Thymus (tissue), 11 donors: ENCODE measurements at regions not wholly inside any gene's neighbourhood (a gene's known extent, or its start where the extent isn't known, plus 50 kb on each side); places are given as distances from the start of the nearest gene placed in this dataset.

Experiments used
- DNase-seq, 9 donors: peaks; one replicate each; pipeline ENCODE4 v3.0.0-alpha.2; 2013; ENCODE audit warnings: low spot score in 9 of 9, low read depth in 6 of 9, missing footprints in 1 of 9
- H3K27ac ChIP-seq, 2 donors: one replicate each; pipeline ENCODE4 v1.5.1; 2013; ENCODE audit warnings: control low read depth in 1 of 2, low read depth in 1 of 2, low read length in 1 of 2, mild to moderate bottlenecking in 1 of 2, moderate library complexity in 1 of 2
- H3K27me3 ChIP-seq, 2 donors: one replicate each; pipeline ENCODE4 v1.5.1; 2013; ENCODE audit warnings: low read length in 1 of 2; ENCODE audit not compliant: control insufficient read depth in 2 of 2, insufficient read depth in 1 of 2
- H3K36me3 ChIP-seq, 2 donors: one replicate each; pipeline ENCODE4 v1.5.1; 2013; ENCODE audit warnings: low read length in 1 of 2, mild to moderate bottlenecking in 1 of 2, moderate library complexity in 1 of 2; ENCODE audit not compliant: control insufficient read depth in 2 of 2, insufficient read depth in 2 of 2
- H3K4me1 ChIP-seq, 2 donors: one replicate each; pipeline ENCODE4 v1.5.1; 2013; ENCODE audit warnings: low read length in 2 of 2; ENCODE audit not compliant: control insufficient read depth in 2 of 2, insufficient read depth in 2 of 2
- H3K4me3 ChIP-seq, 2 donors: one replicate each; pipeline ENCODE4 v1.5.1; 2013; ENCODE audit warnings: low read length in 2 of 2, control low read depth in 1 of 2, mild to moderate bottlenecking in 1 of 2
- H3K9me3 ChIP-seq, 2 donors: one replicate each; pipeline ENCODE4 v1.5.1; 2013; ENCODE audit warnings: low read length in 1 of 2, mild to moderate bottlenecking in 1 of 2; ENCODE audit not compliant: control insufficient read depth in 2 of 2, insufficient read depth in 1 of 2
- whole genome bisulfite sequencing: extraction: QIAGEN DNeasy Blood & Tissue Kit; methylation state at CpG from one replicate; pipeline ENCODE4 v1.1.7; 2013; 5-methylcytosine and 5-hydroxymethylcytosine counted together
- donor health status: healthy.

DNA sequence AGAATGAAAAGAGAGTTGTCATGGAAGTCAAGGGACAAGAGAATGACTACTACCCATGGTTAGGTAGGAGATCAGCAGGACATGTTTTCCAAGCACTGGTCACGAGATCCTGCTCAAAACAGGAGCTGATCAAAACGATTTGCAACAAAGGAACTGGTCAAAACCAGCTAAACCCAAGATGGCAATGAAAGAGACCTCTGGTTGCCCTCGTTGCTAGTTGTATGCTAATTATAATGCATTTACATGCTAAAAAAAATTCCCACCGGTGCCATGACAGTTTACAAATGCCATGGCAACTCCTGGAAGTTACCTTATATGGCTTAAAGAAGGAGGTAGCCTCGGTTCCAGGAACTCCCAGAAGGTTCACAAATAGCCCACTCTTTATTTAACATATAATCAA lies 95.0 kb upstream of the OTX2 start:
- Histone ChIP-seq H3K4me3 (no peak overlapping the region), H3K9me3 (no peaks in the 10 kb centered on the region), H3K4me1 (no peaks in the 10 kb centered on the region), H3K36me3 (no peaks in the 10 kb centered on the region), H3K27me3 (no peaks in the 10 kb centered on the region), H3K27ac (no peak overlapping the region)
- WGBS, result 37% methylated on average over 5 of the region's 5 CpGs
- no peak for DNase-seq

DNA sequence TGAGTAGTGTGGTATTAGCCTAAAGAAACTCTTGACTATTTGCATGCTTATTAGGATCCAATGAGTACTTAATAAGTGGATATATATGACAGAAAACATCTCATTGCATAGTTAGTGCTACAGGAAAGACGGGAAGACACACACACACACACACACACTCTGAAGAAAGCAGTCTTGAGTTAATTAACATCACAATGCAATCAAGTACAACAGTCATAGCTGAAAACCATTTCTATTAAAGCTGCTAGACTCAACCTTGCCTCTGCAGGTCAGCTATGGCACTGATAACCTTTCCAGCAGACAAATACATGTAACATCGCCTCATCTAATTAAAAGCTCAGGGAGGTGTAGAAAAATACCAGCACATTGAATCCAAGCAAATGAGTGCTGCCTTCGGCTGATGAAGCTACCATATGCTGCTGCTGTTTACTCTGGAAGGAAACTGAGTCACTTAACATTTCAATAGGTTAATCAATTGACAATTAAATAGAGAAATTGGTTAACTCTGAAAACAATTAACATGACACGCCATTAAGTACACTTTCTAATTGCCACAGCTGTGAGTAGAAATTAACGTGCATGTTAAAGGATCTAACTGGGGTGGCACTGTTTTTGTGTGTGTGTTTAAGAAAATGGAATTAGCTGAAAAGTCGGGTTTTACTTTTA lies 93.2 kb upstream of the OTX2 start:
- WGBS, result 58% methylated on average over 6 of the region's 6 CpGs

GRCh38 chr14:56902385-56902784 lies 92.1 kb upstream of the OTX2 start:
- Histone ChIP-seq H3K4me1 (no peaks in the 10 kb centered on the region), H3K4me3 (no peak overlapping the region), H3K27me3 (no peaks in the 10 kb centered on the region), H3K27ac (no peak overlapping the region), H3K36me3 (no peaks in the 10 kb centered on the region), H3K9me3 (no peaks in the 10 kb centered on the region)
- 84% methylated on average over 6 of the region's 6 CpGs for WGBS
- DNase-seq, result no peak

More for the DNA sequence above, 93.2 kb upstream of the OTX2 start:
- Histone ChIP-seq H3K9me3 (no peaks in the 10 kb centered on the region), H3K27me3 (no peaks in the 10 kb centered on the region), H3K4me3 (no peak overlapping the region), H3K36me3 (no peaks in the 10 kb centered on the region), H3K27ac (no peak overlapping the region), H3K4me1 (no peaks in the 10 kb centered on the region)
- DNase-seq, result no peak

- Histone ChIP-seq H3K36me3 (no peaks in the 10 kb centered on the region), H3K27ac (no peak overlapping the region), H3K4me3 (no peak overlapping the region), H3K9me3 (no peaks in the 10 kb centered on the region), H3K4me1 (no peaks in the 10 kb centered on the region), H3K27me3 (no peaks in the 10 kb centered on the region)
- 86% methylated on average over 6 of the region's 6 CpGs for WGBS
- no peak for DNase-seq
Measured at GRCh38 chr14:56900726-56901125, 90.4 kb upstream of the OTX2 start.

GRCh38 chr14:56899829-56900228 lies 89.5 kb upstream of the OTX2 start:
- no peak overlapping the region for H3K4me3 ChIP-seq
- no peaks in the 10 kb centered on the region for H3K9me3 ChIP-seq
- peaks cover 0 to 2% of the 10 kb centered on the region in 2 donors for H3K27me3 ChIP-seq
- no peaks in the 10 kb centered on the region for H3K4me1 ChIP-seq
- 56% methylated on average over 3 of the region's 3 CpGs for WGBS
- no peak overlapping the region for H3K27ac ChIP-seq
- H3K36me3 ChIP-seq, result no peaks in the 10 kb centered on the region
- DNase-seq, result no peak

- Histone ChIP-seq H3K27ac (no peak overlapping the region), H3K9me3 (no peaks in the 10 kb centered on the region), H3K4me3 (no peak overlapping the region), H3K4me1 (no peaks in the 10 kb centered on the region), H3K36me3 (no peaks in the 10 kb centered on the region), H3K27me3 (peaks cover 0 to 2% of the 10 kb centered on the region in 2 donors)
- 32% methylated on average over 6 of the region's 6 CpGs for whole genome bisulfite sequencing
- DNase-seq, result no peak
Measured at GRCh38 chr14:56896922-56897321, 86.6 kb upstream of the OTX2 start.

DNA sequence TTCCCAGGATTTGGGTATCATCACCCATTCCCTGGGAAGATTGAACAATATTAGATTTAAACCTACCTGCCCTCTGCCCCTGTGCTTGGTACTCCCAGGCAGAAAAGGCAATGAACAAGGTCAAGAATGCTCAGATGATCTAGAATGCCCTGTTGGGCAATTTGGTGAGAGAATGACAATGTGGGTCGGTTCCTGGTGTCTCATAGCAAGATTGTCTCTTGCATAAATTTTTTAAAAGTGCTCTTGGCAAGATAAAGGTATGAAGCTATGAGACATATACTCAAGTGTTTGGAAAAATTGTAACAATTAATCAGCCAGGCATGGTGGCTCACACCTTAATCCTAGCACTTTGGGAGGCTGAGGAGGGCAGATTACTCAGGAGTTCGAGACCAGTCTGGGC lies 86.0 kb upstream of the OTX2 start:
- H3K9me3 ChIP-seq, result no peaks in the 10 kb centered on the region
- no peak overlapping the region for H3K27ac ChIP-seq
- 82% methylated on average over 2 of the region's 2 CpGs for WGBS
- DNase-seq, result no peak
- peaks cover 0 to 2% of the 10 kb centered on the region in 2 donors for H3K27me3 ChIP-seq
- no peak overlapping the region for H3K4me3 ChIP-seq
- no peaks in the 10 kb centered on the region for H3K36me3 ChIP-seq
- no peaks in the 10 kb centered on the region for H3K4me1 ChIP-seq

DNA sequence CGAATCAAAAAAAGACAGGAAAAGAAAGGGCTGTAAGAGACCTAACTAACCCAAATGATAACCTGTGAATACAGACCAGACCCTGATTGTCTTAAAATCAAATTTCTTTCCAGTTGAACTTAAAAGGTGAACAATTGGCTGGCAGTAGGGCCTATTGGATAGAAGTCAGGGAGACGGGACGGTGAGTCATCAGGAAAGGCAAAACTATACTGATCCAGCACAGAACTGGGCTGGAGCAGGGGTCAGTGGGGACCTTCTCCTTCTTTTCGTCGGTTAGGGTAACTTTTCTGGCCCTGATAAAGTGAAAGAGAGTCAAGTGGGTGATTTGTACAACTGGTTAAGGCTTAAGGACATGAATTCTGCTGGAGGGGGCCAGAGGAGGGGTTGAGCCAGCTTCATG lies 84.9 kb upstream of the OTX2 start:
- Histone ChIP-seq H3K4me1 (no peaks in the 10 kb centered on the region), H3K36me3 (no peaks in the 10 kb centered on the region), H3K27me3 (peaks cover 0 to 2% of the 10 kb centered on the region in 2 donors), H3K27ac (no peak overlapping the region), H3K9me3 (no peaks in the 10 kb centered on the region), H3K4me3 (no peak overlapping the region)
- 55% methylated on average over 5 of the region's 5 CpGs for WGBS
- no peak for DNase-seq

GRCh38 chr14:56894591-56894991 lies 84.3 kb upstream of the OTX2 start:
- H3K36me3 ChIP-seq, result no peaks in the 10 kb centered on the region
- 65% methylated on average over 3 of the region's 3 CpGs for WGBS

More at GRCh38 chr14:56894591-56894991, 84.3 kb upstream of the OTX2 start:
- Histone ChIP-seq H3K9me3 (no peaks in the 10 kb centered on the region), H3K4me3 (no peak overlapping the region), H3K27ac (no peak overlapping the region), H3K4me1 (no peaks in the 10 kb centered on the region), H3K27me3 (peaks cover 0 to 2% of the 10 kb centered on the region in 2 donors)
- DNase-seq, result no peak
